ENCODE measurements at regions not wholly inside any gene's neighbourhood (a gene's known extent, or its start where the extent isn't known, plus 50 kb on each side); places are given as distances from the start of the nearest gene placed in this dataset.

GRCh38 chr1:168906367-168906766 is 177.4 kb upstream of the DPT start:
- TF ChIP-seq, protein P1, sequence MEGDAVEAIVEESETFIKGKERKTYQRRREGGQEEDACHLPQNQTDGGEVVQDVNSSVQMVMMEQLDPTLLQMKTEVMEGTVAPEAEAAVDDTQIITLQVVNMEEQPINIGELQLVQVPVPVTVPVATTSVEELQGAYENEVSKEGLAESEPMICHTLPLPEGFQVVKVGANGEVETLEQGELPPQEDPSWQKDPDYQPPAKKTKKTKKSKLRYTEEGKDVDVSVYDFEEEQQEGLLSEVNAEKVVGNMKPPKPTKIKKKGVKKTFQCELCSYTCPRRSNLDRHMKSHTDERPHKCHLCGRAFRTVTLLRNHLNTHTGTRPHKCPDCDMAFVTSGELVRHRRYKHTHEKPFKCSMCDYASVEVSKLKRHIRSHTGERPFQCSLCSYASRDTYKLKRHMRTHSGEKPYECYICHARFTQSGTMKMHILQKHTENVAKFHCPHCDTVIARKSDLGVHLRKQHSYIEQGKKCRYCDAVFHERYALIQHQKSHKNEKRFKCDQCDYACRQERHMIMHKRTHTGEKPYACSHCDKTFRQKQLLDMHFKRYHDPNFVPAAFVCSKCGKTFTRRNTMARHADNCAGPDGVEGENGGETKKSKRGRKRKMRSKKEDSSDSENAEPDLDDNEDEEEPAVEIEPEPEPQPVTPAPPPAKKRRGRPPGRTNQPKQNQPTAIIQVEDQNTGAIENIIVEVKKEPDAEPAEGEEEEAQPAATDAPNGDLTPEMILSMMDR (IDR thresholded peaks at IDR 0.05): no peak
- no peak for TF ChIP-seq POLR2A (IDR thresholded peaks at IDR 0.05)
